Panc1 (cell line): ENCODE measurements at regions not wholly inside any gene's neighbourhood (a gene's known extent, or its start where the extent isn't known, plus 50 kb on each side); places are given as distances from the start of the nearest gene placed in this dataset.

Experiments
- ATAC-seq: fragments of 200-7000 bp; cut with Tn5 transposase; 2 replicates; pipeline ENCODE4 v1.9.1; 2020; ENCODE audit warnings: mild to moderate bottlenecking, moderate library complexity
- BruUV-seq: library from RNA; stranded (reverse); fragments of 400-500 nt; replicated peaks from 2 replicates; lab custom pipeline; 2021; lab: Mats Ljungman, UMichigan
- CTCF ChIA-PET: fragments of 300-600 bp; sonication (Branson Sonifier 250); formaldehyde crosslinking; loops from one replicate; lab custom pipeline; 2022; ENCODE audit warnings: antibody characterized with exemption; lab: Charles Lee
- POLR2A ChIA-PET: fragments of 300-600 bp; sonication (Branson Sonifier 250); formaldehyde crosslinking; loops from one replicate; lab custom pipeline; 2022; ENCODE audit warnings: antibody characterized with exemption; lab: Charles Lee
- DNase-seq: peaks from one replicate; pipeline ENCODE4 v3.0.0-alpha.2; 2010; ENCODE audit warnings: low read depth, low spot score
- H3K27ac ChIP-seq: 2 replicates; pipeline ENCODE4 v1.5.1; 2011; ENCODE audit warnings: mild to moderate bottlenecking, low read length, inconsistent platforms
- H3K27me3 ChIP-seq: fragments of 200-500 bp; sonication (Bioruptor generic); 2 replicates; pipeline ENCODE4 v1.6.0; 2014; ENCODE audit warnings: low read length, inconsistent platforms; ENCODE audit not compliant: control insufficient read depth, insufficient read depth
- H3K36me3 ChIP-seq: fragments of 200-500 bp; sonication (Bioruptor generic); 2 replicates; pipeline ENCODE4 v1.5.1; 2014; ENCODE audit warnings: inconsistent platforms, mild to moderate bottlenecking, low read length, moderate library complexity; ENCODE audit not compliant: control insufficient read depth, insufficient read depth
- H3K4me1 ChIP-seq: 2 replicates; pipeline ENCODE4 v1.5.1; 2011; ENCODE audit warnings: inconsistent platforms, mild to moderate bottlenecking, low read length, moderate library complexity; ENCODE audit not compliant: control insufficient read depth, insufficient read depth
- H3K4me3 ChIP-seq, 2 experiments: 2 replicates each; pipeline ENCODE4 v1.5.1; 2011 to 2012; ENCODE audit warnings: low read depth in 2 of 2, low read length in 2 of 2, mild to moderate bottlenecking in 2 of 2, inconsistent platforms in 1 of 2, moderate library complexity in 1 of 2
- H3K9me3 ChIP-seq: fragments of 200-500 bp; sonication (Bioruptor generic); 2 replicates; pipeline ENCODE4 v1.5.1; 2014; ENCODE audit warnings: low read depth, mild to moderate bottlenecking, inconsistent platforms, low read length, moderate library complexity; ENCODE audit not compliant: control insufficient read depth, insufficient read depth
- CTCF ChIP-seq: fragments of 450-650 bp; IDR thresholded peaks from 2 replicates; pipeline ENCODE4 v1.5.1; 2017; ENCODE audit warnings: mild to moderate bottlenecking
- POLR2AphosphoS5 ChIP-seq: IDR thresholded peaks from 2 replicates; pipeline ENCODE4 v1.6.1; 2012; ENCODE audit warnings: mild to moderate bottlenecking, low read depth, low read length, moderate library complexity
- REST ChIP-seq, 2 experiments: IDR thresholded peaks; 2 replicates each; pipeline ENCODE4 v1.6.1; 2011 to 2012; ENCODE audit warnings: low read depth in 2 of 2, control low read depth in 1 of 2, low read length in 1 of 2, mild to moderate bottlenecking in 1 of 2, moderate library complexity in 1 of 2; ENCODE audit not compliant: insufficient read depth in 1 of 2
- SIN3A ChIP-seq: IDR thresholded peaks from 2 replicates; pipeline ENCODE4 v1.6.1; 2012; ENCODE audit warnings: low read depth, mild to moderate bottlenecking, low read length, moderate library complexity, borderline replicate concordance; ENCODE audit not compliant: insufficient read depth
- TCF7L2 ChIP-seq: IDR thresholded peaks from 2 replicates; pipeline ENCODE4 v1.6.1; 2011; ENCODE audit warnings: mild to moderate bottlenecking, low read depth, low read length, inconsistent platforms
- in situ Hi-C: cut with HindIII; loops from 2 replicates; pipeline ENCODE4 v1.10.0; 2016; ENCODE audit warnings: low sequenced_read_pairs, low pct_unique_long_range_greater_than_20kb
- intact Hi-C: fragments of 100-400 bp; cut with micrococcal nuclease; formaldehyde crosslinking; loops from one replicate; pipeline ENCODE4 v1.10.0; 2022; ENCODE audit not compliant: unreplicated experiment

GRCh38 chr7:1370738-1371137, 88.5 kb downstream of the MICALL2 start:
- H3K27ac ChIP-seq: no peak overlapping the region
- intact Hi-C loops (loop anchor here (10.0 kb wide), 1 partner anchor 146 kb away; no protein-coding TSS in a partner anchor), in situ Hi-C loops (no loop called here)
- no peak for DNase-seq
- TF ChIP-seq POLR2AphosphoS5 (no peak), CTCF (no peak), REST (IDR thresholded peaks at IDR 0.05; ENCODE audit: insufficient read depth in 1 of 2, low read depth in 2 of 2, low read length in 1 of 2) (no peak), TCF7L2 (no peak), SIN3A (no peak)
- ATAC-seq: peak; percentile 42; the same call in 1 of the 2 replicates
- peaks cover 15% of the 10 kb centered on the region for H3K4me1 ChIP-seq
- CTCF ChIA-PET: no interaction called here
- no peaks in the 10 kb centered on the region for H3K27me3 ChIP-seq
- no peaks in the 10 kb centered on the region for H3K36me3 ChIP-seq
- H3K4me3 ChIP-seq: no peak overlapping the region
- no TSS peak for BruUV-seq
- no peaks in the 10 kb centered on the region for H3K9me3 ChIP-seq
- POLR2A ChIA-PET: no interaction called here

GRCh38 chr7:1372063-1372462, 87.2 kb downstream of the MICALL2 start:
- Histone ChIP-seq H3K9me3 (no peaks in the 10 kb centered on the region), H3K4me3 (no peak overlapping the region), H3K27ac (no peak overlapping the region), H3K36me3 (no peaks in the 10 kb centered on the region), H3K27me3 (no peaks in the 10 kb centered on the region), H3K4me1 (peaks cover 15% of the 10 kb centered on the region)
- intact Hi-C loops (loop anchor here (10.0 kb wide), 1 partner anchor 147 kb away; no protein-coding TSS in a partner anchor), in situ Hi-C loops (no loop called here)
- TF ChIP-seq TCF7L2 (no peak), REST (IDR thresholded peaks at IDR 0.05; ENCODE audit: insufficient read depth in 1 of 2, low read depth in 2 of 2, low read length in 1 of 2) (no peak)
- ChIA-PET POLR2A (no interaction called here), CTCF (interaction anchor here (0.7 kb wide), 1 partner anchor 102 kb away, joined by 3 read pairs; no protein-coding TSS in a partner anchor)
- BruUV-seq: no TSS peak
- ATAC-seq (no peak), DNase-seq (no peak)
